CD4-positive, CD25-positive, alpha-beta regulatory T cell (primary cell): ENCODE measurements at regions not wholly inside any gene's neighbourhood (a gene's known extent, or its start where the extent isn't known, plus 50 kb on each side); places are given as distances from the start of the nearest gene placed in this dataset.

Source experiments
- ATAC-seq, 2 donors: fragments of 150-1000 bp; cut with Tn5 transposase; one replicate each; pipeline ENCODE4 v1.10.0; 2021; ENCODE audit warnings: low read depth in 2 of 2, moderate number of reproducible peaks in 2 of 2, moderate library complexity in 1 of 2
- DNase-seq, 3 donors: peaks; one replicate each; pipeline versions ENCODE4 v3.0.0 to v3.0.0-alpha.2; 2012 to 2022; ENCODE audit warnings: mixed read lengths in 1 of 3
- H3K27ac ChIP-seq: one replicate; pipeline ENCODE4 v1.7.0; 2013; ENCODE audit warnings: mild to moderate bottlenecking, low read length; ENCODE audit not compliant: insufficient read depth, poor library complexity, severe bottlenecking
- H3K27me3 ChIP-seq: one replicate; pipeline ENCODE4 v1.7.0; 2013; ENCODE audit warnings: low read length; ENCODE audit not compliant: control insufficient read depth, insufficient read depth
- H3K36me3 ChIP-seq: one replicate; pipeline ENCODE4 v1.7.0; 2013; ENCODE audit warnings: mild to moderate bottlenecking, low read length, moderate library complexity; ENCODE audit not compliant: control insufficient read depth, insufficient read depth
- H3K4me1 ChIP-seq: 2 replicates; pipeline ENCODE4 v1.7.0; 2013; ENCODE audit warnings: mild to moderate bottlenecking, low read length; ENCODE audit not compliant: insufficient read depth, control insufficient read depth, poor library complexity, severe bottlenecking
- H3K4me3 ChIP-seq: one replicate; pipeline ENCODE4 v1.7.0; 2013; ENCODE audit warnings: low read depth, mild to moderate bottlenecking, low read length, moderate library complexity
- H3K9me3 ChIP-seq, 2 experiments: 1 replicate in 1 of 2; 2 replicates in 1 of 2; pipeline ENCODE4 v1.7.0; 2013; ENCODE audit warnings: low read length in 2 of 2, mild to moderate bottlenecking in 1 of 2, moderate library complexity in 1 of 2; ENCODE audit not compliant: control insufficient read depth in 2 of 2
- H3K27ac Mint-ChIP-seq, 3 donors: one replicate each; pipeline ENCODE4 v1.8.0; 2020 to 2022; ENCODE audit warnings: mild to moderate bottlenecking in 3 of 3, mixed read lengths in 3 of 3, moderate library complexity in 2 of 3
- H3K27me3 Mint-ChIP-seq: one replicate; pipeline ENCODE4 v1.8.0; 2022; ENCODE audit warnings: mild to moderate bottlenecking, mixed read lengths
- H3K36me3 Mint-ChIP-seq: one replicate; pipeline ENCODE4 v1.8.0; 2020; ENCODE audit warnings: mixed read lengths
- H3K4me1 Mint-ChIP-seq, 4 donors: one replicate each; pipeline ENCODE4 v1.8.0; 2020 to 2022; ENCODE audit warnings: mixed read lengths in 4 of 4, mild to moderate bottlenecking in 1 of 4
- H3K4me3 Mint-ChIP-seq, 4 donors: one replicate each; pipeline ENCODE4 v1.8.0; 2020 to 2022; ENCODE audit warnings: mild to moderate bottlenecking in 4 of 4, mixed read lengths in 4 of 4, moderate library complexity in 3 of 4
- H3K9me3 Mint-ChIP-seq, 7 donors: one replicate each; pipeline ENCODE4 v1.8.0; 2020 to 2022; ENCODE audit warnings: mixed read lengths in 7 of 7, mild to moderate bottlenecking in 3 of 7, moderate library complexity in 2 of 7

GRCh38 chr13:83223546-83223945 is 658.7 kb downstream of the SLITRK1 start:
- H3K4me3 ChIP-seq: no peak overlapping the region
- H3K36me3 ChIP-seq: no peaks in the 10 kb centered on the region
- no peaks in the 10 kb centered on the region for H3K4me1 Mint-ChIP-seq
- no peak overlapping the region for H3K4me3 Mint-ChIP-seq
- H3K27me3 ChIP-seq: no peaks in the 10 kb centered on the region
- no peak overlapping the region for H3K27ac Mint-ChIP-seq
- no peaks in the 10 kb centered on the region for H3K36me3 Mint-ChIP-seq
- H3K9me3 ChIP-seq: no peaks in the 10 kb centered on the region
- H3K9me3 Mint-ChIP-seq: peaks cover 0 to 10% (median 6%) of the 10 kb centered on the region in 7 donors
- no peaks in the 10 kb centered on the region for H3K4me1 ChIP-seq
- DNase-seq: no peak
- no peak for ATAC-seq
- no peaks in the 10 kb centered on the region for H3K27me3 Mint-ChIP-seq
- H3K27ac ChIP-seq: no peak overlapping the region

- H3K4me3 Mint-ChIP-seq: no peak overlapping the region
- H3K27ac Mint-ChIP-seq: no peak overlapping the region
- H3K36me3 ChIP-seq: no peaks in the 10 kb centered on the region
- ATAC-seq (no peak), DNase-seq (no peak)
- H3K27ac ChIP-seq: no peak overlapping the region
- H3K27me3 ChIP-seq: no peaks in the 10 kb centered on the region
- H3K27me3 Mint-ChIP-seq: no peaks in the 10 kb centered on the region
- H3K9me3 ChIP-seq: no peaks in the 10 kb centered on the region
- H3K4me1 Mint-ChIP-seq: no peaks in the 10 kb centered on the region
- H3K36me3 Mint-ChIP-seq: no peaks in the 10 kb centered on the region
- no peaks in the 10 kb centered on the region for H3K4me1 ChIP-seq
- peaks cover 0 to 11% (median 6%) of the 10 kb centered on the region in 7 donors for H3K9me3 Mint-ChIP-seq
- H3K4me3 ChIP-seq: no peak overlapping the region
Observed at GRCh38 chr13:83221813-83222241, 660.4 kb downstream of the SLITRK1 start.

- no peaks in the 10 kb centered on the region for H3K27me3 ChIP-seq
- H3K9me3 Mint-ChIP-seq: peaks cover 0 to 16% (median 3%) of the 10 kb centered on the region in 7 donors
- H3K4me3 ChIP-seq: no peak overlapping the region
- no peak overlapping the region for H3K27ac Mint-ChIP-seq
- no peaks in the 10 kb centered on the region for H3K36me3 ChIP-seq
- no peaks in the 10 kb centered on the region for H3K9me3 ChIP-seq
- H3K4me1 ChIP-seq: no peaks in the 10 kb centered on the region
- no peaks in the 10 kb centered on the region for H3K27me3 Mint-ChIP-seq
- no peaks in the 10 kb centered on the region for H3K4me1 Mint-ChIP-seq
- no peak for ATAC-seq
- H3K36me3 Mint-ChIP-seq: no peaks in the 10 kb centered on the region
- no peak for DNase-seq
- H3K27ac ChIP-seq: no peak overlapping the region
- H3K4me3 Mint-ChIP-seq: no peak overlapping the region
Observed at GRCh38 chr13:83221256-83221655, 661.0 kb downstream of the SLITRK1 start.

DNA sequence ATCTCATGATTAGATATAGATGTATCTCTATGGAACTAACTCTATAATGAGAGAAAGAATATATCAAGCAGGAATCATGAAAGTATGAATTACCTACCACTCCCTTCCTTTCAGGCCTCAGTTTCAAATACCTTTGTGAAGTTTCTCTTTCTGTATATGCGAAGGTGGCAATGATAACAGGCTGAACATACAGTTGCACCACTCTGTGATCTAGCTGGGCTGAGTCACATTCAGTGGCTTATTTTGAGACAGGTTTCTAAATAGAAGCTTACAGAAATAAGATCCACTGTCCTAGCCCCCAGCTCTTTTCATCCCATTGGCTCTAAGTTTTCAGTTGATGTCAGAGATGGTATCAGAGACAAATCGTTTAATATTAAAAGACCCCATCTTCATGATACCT is 662.0 kb downstream of the SLITRK1 start:
- Mint-ChIP-seq H3K9me3 (peaks cover 0 to 16% (median 3%) of the 10 kb centered on the region in 7 donors), H3K4me1 (no peaks in the 10 kb centered on the region), H3K36me3 (no peaks in the 10 kb centered on the region), H3K27ac (no peak overlapping the region), H3K4me3 (no peak overlapping the region), H3K27me3 (no peaks in the 10 kb centered on the region)
- Histone ChIP-seq H3K4me1 (no peaks in the 10 kb centered on the region), H3K27ac (no peak overlapping the region), H3K4me3 (no peak overlapping the region), H3K27me3 (no peaks in the 10 kb centered on the region), H3K9me3 (no peaks in the 10 kb centered on the region), H3K36me3 (no peaks in the 10 kb centered on the region)
- DNase-seq: no peak
- no peak for ATAC-seq

DNA sequence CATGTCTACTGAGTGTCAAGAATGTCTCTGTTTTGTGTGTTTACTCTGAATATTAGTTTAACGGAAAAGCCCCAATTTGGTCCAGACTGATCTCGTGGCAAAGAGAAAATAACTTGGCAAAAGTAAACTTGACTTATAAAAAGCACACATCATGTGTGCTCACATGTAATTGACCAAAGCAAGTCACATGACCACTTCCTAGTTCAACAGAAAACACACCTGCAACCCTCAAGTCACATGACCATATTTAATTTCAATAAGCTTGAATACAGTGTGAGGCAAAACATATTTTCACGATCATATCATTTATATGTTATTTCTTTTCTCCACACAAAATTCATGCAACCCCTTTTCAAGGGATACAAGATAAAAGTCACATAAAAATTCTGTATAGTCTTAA is 662.4 kb downstream of the SLITRK1 start:
- Histone ChIP-seq H3K4me1 (no peaks in the 10 kb centered on the region), H3K9me3 (no peaks in the 10 kb centered on the region), H3K27ac (no peak overlapping the region), H3K4me3 (no peak overlapping the region), H3K36me3 (no peaks in the 10 kb centered on the region), H3K27me3 (no peaks in the 10 kb centered on the region)
- DNase-seq (no peak), ATAC-seq (no peak)
- H3K4me1 Mint-ChIP-seq: no peaks in the 10 kb centered on the region
- no peak overlapping the region for H3K4me3 Mint-ChIP-seq
- no peaks in the 10 kb centered on the region for H3K36me3 Mint-ChIP-seq
- H3K27ac Mint-ChIP-seq: no peak overlapping the region
- no peaks in the 10 kb centered on the region for H3K27me3 Mint-ChIP-seq
- peaks cover 0 to 16% (median 3%) of the 10 kb centered on the region in 7 donors for H3K9me3 Mint-ChIP-seq

DNA sequence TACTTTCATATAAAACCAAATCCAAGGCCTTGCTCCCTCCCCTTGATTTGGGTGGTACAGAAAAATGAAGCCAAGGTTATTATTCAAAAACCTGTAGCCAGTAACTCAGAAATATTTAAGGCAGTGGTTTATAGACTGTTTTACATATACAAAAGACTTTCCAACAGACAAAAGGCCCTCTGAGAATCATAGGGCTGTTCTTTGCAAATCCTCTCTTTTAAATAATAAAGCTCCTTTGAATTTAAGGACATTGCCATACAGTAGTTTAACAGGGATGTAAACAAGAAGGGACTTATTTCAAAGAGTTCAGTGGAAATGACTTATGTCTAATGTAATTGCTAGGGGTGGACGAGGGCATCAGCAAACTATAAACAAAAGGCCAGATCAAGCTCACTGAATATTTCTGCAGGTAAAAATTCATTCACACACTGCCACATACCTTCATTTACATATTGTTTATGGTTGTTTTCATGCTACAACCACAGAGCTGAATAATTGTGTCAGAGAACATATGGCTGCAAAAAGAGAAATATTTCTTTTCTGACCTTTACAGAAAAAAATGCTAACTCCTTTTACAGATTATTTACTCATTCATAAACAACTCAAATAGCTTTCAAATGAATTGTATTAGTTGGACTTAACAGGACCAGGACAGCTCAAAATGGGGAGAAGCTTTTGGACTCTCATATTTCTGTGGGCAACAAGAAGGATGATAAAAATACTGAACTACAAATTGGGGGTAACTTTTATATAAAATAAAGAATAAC is 665.6 kb downstream of the SLITRK1 start:
- H3K27ac Mint-ChIP-seq: no peak overlapping the region
- no peaks in the 10 kb centered on the region for H3K4me1 Mint-ChIP-seq
- no peaks in the 10 kb centered on the region for H3K36me3 ChIP-seq
- peaks cover 0 to 1% of the 10 kb centered on the region in 2 experiments for H3K9me3 ChIP-seq
- H3K9me3 Mint-ChIP-seq: peaks cover 0 to 13% (median 3%) of the 10 kb centered on the region in 7 donors
- no peak for DNase-seq
- no peak overlapping the region for H3K4me3 ChIP-seq
- no peaks in the 10 kb centered on the region for H3K36me3 Mint-ChIP-seq
- ATAC-seq: no peak
- H3K27me3 ChIP-seq: no peaks in the 10 kb centered on the region
- H3K27ac ChIP-seq: no peak overlapping the region
- H3K27me3 Mint-ChIP-seq: no peaks in the 10 kb centered on the region
- no peaks in the 10 kb centered on the region for H3K4me1 ChIP-seq
- H3K4me3 Mint-ChIP-seq: no peak overlapping the region

- Histone ChIP-seq H3K27ac (no peak overlapping the region), H3K4me1 (no peaks in the 10 kb centered on the region), H3K4me3 (no peak overlapping the region), H3K27me3 (no peaks in the 10 kb centered on the region), H3K36me3 (no peaks in the 10 kb centered on the region), H3K9me3 (peaks cover 0 to 1% of the 10 kb centered on the region in 2 experiments)
- no peak overlapping the region for H3K4me3 Mint-ChIP-seq
- no peak overlapping the region for H3K27ac Mint-ChIP-seq
- H3K36me3 Mint-ChIP-seq: no peaks in the 10 kb centered on the region
- DNase-seq (no peak), ATAC-seq (no peak)
- peaks cover 0 to 17% (median 4%) of the 10 kb centered on the region in 7 donors for H3K9me3 Mint-ChIP-seq
- no peaks in the 10 kb centered on the region for H3K27me3 Mint-ChIP-seq
- H3K4me1 Mint-ChIP-seq: no peaks in the 10 kb centered on the region
Observed at GRCh38 chr13:83215627-83216026, 666.6 kb downstream of the SLITRK1 start.

- H3K27ac Mint-ChIP-seq: no peak overlapping the region
- no peak for ATAC-seq
- no peak overlapping the region for H3K27ac ChIP-seq
- DNase-seq: no peak
- no peak overlapping the region for H3K4me3 Mint-ChIP-seq
- no peaks in the 10 kb centered on the region for H3K4me1 ChIP-seq
- no peaks in the 10 kb centered on the region for H3K27me3 Mint-ChIP-seq
- peaks cover under 1 to 1% of the 10 kb centered on the region in 2 experiments for H3K9me3 ChIP-seq
- no peaks in the 10 kb centered on the region for H3K36me3 ChIP-seq
- no peaks in the 10 kb centered on the region for H3K4me1 Mint-ChIP-seq
- no peaks in the 10 kb centered on the region for H3K36me3 Mint-ChIP-seq
- no peaks in the 10 kb centered on the region for H3K27me3 ChIP-seq
- H3K9me3 Mint-ChIP-seq: peaks cover 1 to 25% (median 6%) of the 10 kb centered on the region in 7 donors
- no peak overlapping the region for H3K4me3 ChIP-seq
Observed at GRCh38 chr13:83214452-83214851, 667.8 kb downstream of the SLITRK1 start.
